GM12873 (cell line): ENCODE measurements at regions not wholly inside any gene's neighbourhood (a gene's known extent, or its start where the extent isn't known, plus 50 kb on each side); places are given as distances from the start of the nearest gene placed in this dataset.

ENCODE experiments used
- TF ChIP-seq, protein P1 (sequence below): IDR thresholded peaks from 2 replicates; pipeline ENCODE4 v1.5.1; 2012; ENCODE audit warnings: low read depth, mild to moderate bottlenecking, moderate library complexity, low read length, control low read depth; ENCODE audit not compliant: insufficient read depth; ENCODE audit errors: missing control alignments

DNA sequence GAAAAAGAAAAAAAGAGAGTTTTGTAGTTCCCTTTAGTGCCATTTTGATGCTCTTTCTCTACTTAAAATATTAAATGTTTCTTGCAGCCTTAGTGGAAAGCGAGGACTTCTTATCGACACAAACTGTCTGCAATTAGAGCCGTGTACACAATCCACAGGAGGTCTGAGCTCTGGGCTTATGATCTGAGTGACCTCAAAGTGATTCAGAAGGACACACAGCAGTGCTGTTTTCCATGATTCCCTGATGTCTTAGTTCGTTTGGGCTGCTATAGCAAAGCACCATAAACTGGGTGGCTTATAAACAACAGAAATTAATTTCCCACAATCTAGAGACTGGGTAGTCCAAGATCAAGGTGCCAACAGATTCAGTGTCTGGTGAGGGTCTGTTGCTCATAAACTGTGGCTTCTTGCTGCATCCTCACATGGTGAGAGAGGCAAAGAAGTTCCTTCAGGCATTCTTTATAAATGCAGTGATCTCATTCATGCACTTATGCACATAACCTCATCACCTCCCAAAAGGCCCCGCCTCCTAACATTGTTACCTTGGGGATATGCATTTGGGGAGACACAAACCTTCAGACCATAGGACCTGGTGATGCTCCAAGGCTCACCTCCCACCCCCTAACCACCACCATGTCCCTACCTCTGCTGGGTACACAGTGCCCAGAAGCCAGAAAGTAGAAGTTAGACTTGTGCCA, 204.5 kb upstream of the GHITM start:
- TF ChIP-seq, protein P1, sequence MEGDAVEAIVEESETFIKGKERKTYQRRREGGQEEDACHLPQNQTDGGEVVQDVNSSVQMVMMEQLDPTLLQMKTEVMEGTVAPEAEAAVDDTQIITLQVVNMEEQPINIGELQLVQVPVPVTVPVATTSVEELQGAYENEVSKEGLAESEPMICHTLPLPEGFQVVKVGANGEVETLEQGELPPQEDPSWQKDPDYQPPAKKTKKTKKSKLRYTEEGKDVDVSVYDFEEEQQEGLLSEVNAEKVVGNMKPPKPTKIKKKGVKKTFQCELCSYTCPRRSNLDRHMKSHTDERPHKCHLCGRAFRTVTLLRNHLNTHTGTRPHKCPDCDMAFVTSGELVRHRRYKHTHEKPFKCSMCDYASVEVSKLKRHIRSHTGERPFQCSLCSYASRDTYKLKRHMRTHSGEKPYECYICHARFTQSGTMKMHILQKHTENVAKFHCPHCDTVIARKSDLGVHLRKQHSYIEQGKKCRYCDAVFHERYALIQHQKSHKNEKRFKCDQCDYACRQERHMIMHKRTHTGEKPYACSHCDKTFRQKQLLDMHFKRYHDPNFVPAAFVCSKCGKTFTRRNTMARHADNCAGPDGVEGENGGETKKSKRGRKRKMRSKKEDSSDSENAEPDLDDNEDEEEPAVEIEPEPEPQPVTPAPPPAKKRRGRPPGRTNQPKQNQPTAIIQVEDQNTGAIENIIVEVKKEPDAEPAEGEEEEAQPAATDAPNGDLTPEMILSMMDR: no peak

DNA sequence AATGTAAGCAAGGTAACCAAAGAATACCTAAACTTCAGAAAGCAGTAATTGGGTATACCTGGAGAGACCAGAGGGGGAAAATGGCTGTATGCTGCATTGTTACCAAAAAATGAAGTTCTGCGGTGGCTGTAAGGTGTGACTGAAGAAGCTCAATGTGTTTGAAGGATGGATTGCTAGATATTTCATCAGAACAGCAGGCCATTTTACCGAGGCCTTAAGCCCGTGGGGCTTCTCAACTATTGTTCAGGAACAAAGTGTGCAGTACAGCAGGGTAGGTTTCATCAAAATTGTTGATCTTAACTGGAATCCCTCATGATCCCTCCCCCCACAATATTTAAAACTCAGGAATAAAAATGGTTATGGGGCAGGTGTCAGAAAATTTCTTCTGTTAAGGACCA, 204.0 kb upstream of the GHITM start:
- TF ChIP-seq, protein P1: no peak

DNA sequence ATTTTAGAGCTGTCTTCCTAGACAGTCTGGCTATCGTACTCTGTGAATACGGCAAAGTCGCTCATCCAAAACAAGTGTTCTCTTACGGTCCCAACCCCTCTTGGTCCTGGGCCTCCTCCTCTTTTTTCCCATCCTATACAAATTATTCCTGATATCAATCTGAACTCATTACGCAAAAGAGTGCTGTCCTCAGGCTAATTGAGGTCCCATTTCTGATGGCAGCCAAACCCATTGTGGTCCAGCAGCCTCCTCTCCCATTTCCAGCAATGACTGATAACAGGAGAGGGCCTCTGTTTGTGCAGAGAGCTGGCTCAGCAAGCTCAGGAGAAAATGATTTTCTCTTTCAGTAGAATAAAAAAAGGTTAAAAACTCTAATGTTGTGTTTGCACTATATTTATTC, 203.4 kb upstream of the GHITM start:
- TF ChIP-seq, protein P1: no peak

DNA sequence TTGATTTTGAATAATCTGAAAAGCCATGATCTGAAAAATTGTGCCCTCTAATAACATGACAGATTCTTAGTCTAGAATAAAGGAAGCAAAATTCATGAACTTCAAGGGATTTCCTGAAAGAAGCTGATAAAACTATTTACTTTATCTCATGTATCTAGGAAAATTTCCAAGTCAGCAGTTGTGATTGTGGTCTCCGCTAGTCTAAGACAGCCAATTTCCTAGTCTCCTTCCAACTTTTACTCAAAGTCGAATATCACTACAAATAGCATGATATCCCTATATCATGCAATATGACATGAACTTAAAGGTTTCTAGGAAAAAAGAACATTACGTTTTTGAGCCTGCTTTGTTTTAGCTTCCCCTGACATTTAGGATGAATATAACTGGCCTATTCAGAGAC, 202.1 kb upstream of the GHITM start:
- TF ChIP-seq, protein P1: no peak

DNA sequence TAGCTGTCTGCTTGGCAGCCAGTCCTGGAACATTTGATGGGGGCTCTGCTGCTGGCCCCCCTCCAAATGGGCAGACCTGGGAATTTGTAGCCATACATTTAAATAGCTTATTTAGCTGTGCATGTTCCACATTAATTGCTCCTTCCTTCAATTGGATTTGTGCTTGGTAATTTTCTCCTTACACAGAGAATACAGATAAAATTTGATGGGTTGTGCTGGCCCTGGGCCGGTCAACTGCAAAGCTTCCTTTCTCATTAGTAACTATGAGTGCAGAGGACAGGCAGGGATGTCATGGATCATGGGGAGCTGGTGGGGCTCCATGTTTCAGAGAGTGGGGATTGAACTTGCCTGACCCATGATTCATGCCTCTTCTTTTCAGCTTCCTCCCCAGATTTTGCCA, 201.5 kb upstream of the GHITM start:
- TF ChIP-seq, protein P1: no peak

DNA sequence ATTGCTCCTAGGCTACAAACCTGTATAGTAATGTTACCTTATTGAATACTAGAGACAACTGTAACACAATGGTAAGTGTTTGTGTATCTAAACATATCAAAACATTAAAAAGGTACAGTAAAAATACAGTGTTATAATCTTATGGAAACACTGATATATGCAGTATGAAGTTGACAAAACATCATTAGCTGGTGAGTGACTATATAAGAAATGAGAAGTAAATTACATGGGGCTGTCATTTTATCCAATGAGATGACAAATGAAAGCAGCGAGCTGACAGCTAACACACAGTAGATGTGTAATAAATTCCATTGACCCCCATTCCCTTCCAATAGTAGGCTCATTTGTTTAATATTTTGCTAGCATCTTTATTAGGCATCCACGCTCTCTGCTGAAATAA, 198.1 kb upstream of the GHITM start:
- TF ChIP-seq, protein P1: no peak

DNA sequence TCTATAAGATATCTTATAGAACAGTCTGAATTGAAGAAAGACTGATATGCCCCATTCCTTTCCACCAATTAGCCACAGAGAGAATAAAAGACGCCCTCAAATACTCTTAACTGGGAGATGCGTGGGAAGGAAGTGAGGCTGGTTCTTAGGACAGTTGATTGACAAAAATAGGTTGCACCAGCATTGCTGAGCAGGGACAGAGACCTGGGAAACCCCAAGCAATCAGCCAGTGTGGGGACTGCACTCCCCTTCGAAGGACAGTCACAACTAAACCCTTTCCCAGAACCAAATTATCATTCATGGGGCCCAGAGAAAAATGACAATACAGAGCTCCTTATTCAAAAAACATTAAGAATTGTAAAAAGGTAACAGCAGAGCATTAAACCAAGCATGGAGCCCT, 196.9 kb upstream of the GHITM start:
- TF ChIP-seq, protein P1: no peak
